ENCODE measurements at regions not wholly inside any gene's neighbourhood (a gene's known extent, or its start where the extent isn't known, plus 50 kb on each side); places are given as distances from the start of the nearest gene placed in this dataset.

DNA sequence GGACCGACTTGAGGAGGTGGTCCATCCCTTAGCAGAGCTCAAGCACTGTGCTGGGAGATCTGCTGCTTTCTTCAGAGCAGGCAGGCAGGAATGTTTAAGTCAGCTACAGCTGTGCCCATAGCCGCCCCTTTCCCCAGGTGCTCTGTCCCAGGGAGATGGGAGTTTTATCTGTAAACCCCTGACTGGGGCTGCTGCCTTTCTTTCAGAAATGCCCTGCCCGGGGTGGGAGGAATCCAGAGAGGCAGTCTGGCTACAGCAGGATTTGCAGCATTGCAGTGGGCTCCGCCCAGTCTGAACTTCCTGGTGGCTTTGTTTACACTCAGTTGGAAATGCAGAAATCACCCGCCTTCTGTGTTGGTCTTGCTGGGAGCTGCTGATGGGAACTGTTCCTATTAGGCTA is 51.2 kb upstream of the SEMA3A start:
- Histone ChIP-seq H3K27ac (no peak overlapping the region), H3K36me3 (no peaks in the 10 kb centered on the region), H3K4me3 (no peak overlapping the region), H3K4me1 (ENCODE audit: insufficient read depth) (no peaks in the 10 kb centered on the region), H3K27me3 (no peaks in the 10 kb centered on the region), H3K9me3 (peaks cover 0 to 3% of the 10 kb centered on the region in 2 donors)
- intact Hi-C loops (cut with DNase I): no loop called here
- TF ChIP-seq, protein P1, sequence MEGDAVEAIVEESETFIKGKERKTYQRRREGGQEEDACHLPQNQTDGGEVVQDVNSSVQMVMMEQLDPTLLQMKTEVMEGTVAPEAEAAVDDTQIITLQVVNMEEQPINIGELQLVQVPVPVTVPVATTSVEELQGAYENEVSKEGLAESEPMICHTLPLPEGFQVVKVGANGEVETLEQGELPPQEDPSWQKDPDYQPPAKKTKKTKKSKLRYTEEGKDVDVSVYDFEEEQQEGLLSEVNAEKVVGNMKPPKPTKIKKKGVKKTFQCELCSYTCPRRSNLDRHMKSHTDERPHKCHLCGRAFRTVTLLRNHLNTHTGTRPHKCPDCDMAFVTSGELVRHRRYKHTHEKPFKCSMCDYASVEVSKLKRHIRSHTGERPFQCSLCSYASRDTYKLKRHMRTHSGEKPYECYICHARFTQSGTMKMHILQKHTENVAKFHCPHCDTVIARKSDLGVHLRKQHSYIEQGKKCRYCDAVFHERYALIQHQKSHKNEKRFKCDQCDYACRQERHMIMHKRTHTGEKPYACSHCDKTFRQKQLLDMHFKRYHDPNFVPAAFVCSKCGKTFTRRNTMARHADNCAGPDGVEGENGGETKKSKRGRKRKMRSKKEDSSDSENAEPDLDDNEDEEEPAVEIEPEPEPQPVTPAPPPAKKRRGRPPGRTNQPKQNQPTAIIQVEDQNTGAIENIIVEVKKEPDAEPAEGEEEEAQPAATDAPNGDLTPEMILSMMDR (IDR thresholded peaks at IDR 0.05): no peak
- TF ChIP-seq EP300 (IDR thresholded peaks at IDR 0.05) (no peak), POLR2A (IDR thresholded peaks at IDR 0.05) (no peak)
- DNase-seq: no peak
- WGBS, 3 donors: 74 to 87% (median 86%) methylated on average over 5 of the region's 5 CpGs

Data from ovary (tissue), 7 donors.